H1 (cell line): ENCODE measurements at regions not wholly inside any gene's neighbourhood (a gene's known extent, or its start where the extent isn't known, plus 50 kb on each side); places are given as distances from the start of the nearest gene placed in this dataset.

Experiments used
- EP300 ChIP-seq, 2 experiments: IDR thresholded peaks; 1 replicate in 1 of 2; 2 replicates in 1 of 2; pipeline ENCODE4 v1.6.1; 2011 to 2012; ENCODE audit warnings: low read depth in 2 of 2, low read length in 2 of 2, mild to moderate bottlenecking in 2 of 2, borderline replicate concordance in 1 of 2, inconsistent platforms in 1 of 2, moderate library complexity in 1 of 2
- SIN3A ChIP-seq, 2 experiments: IDR thresholded peaks in 1 of 2; conservative IDR thresholded peaks in 1 of 2; 2 replicates each; pipeline ENCODE4 v1.6.1; 2011 to 2012; ENCODE audit warnings: low read length in 2 of 2, improper control_type of control experiment in 1 of 2, low read depth in 1 of 2, mild to moderate bottlenecking in 1 of 2
- TF ChIP-seq, protein P1 (sequence below): IDR thresholded peaks from 2 replicates; pipeline ENCODE4 v1.6.1; 2011; ENCODE audit warnings: low read depth, mild to moderate bottlenecking, low read length; ENCODE audit not compliant: insufficient read depth
- TF ChIP-seq, protein P2 (sequence below), 3 experiments: IDR thresholded peaks; 1 replicate in 2 of 3; 2 replicates in 1 of 3; pipeline versions ENCODE4 v1.5.1 to v1.6.1; 2011; ENCODE audit warnings: low read length in 3 of 3, mild to moderate bottlenecking in 3 of 3, inconsistent platforms in 2 of 3, low read depth in 1 of 3, moderate library complexity in 1 of 3; ENCODE audit not compliant: insufficient read depth in 1 of 3; ENCODE audit errors: control extremely low read depth in 1 of 3

DNA sequence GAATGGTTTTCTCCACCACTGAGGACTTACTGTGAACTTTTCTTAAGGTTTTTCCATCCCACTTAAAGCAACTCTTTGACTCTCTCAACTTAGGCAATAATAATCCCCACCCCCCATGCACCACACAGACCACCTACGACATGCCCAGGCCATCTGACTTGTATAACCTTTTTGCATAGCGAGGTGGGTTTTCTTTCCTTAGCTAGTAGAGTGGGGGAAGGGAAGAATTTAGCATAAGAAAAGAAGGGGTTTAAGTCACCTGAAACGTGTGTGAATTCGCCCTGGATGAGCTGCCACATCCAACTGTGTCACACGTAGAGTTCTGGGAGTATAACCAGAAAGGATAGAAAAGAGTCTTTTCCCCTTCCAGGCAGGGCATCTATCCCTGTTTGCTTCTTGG is 262.7 kb downstream of the YTHDC2 start:
- TF ChIP-seq EP300 (IDR thresholded peaks at IDR 0.05; ENCODE audit: borderline replicate concordance in 1 of 2, low read depth in 2 of 2, low read length in 2 of 2), result no peak
- TF ChIP-seq SIN3A (conservative IDR thresholded peaks at IDR 0.05 in 1 of 2, IDR thresholded peaks at IDR 0.05 in 1 of 2; ENCODE audit: low read depth in 1 of 2, low read length in 2 of 2), result no peak
- TF ChIP-seq, protein P1, sequence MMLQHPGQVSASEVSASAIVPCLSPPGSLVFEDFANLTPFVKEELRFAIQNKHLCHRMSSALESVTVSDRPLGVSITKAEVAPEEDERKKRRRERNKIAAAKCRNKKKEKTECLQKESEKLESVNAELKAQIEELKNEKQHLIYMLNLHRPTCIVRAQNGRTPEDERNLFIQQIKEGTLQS, result no peak
- TF ChIP-seq, protein P2, sequence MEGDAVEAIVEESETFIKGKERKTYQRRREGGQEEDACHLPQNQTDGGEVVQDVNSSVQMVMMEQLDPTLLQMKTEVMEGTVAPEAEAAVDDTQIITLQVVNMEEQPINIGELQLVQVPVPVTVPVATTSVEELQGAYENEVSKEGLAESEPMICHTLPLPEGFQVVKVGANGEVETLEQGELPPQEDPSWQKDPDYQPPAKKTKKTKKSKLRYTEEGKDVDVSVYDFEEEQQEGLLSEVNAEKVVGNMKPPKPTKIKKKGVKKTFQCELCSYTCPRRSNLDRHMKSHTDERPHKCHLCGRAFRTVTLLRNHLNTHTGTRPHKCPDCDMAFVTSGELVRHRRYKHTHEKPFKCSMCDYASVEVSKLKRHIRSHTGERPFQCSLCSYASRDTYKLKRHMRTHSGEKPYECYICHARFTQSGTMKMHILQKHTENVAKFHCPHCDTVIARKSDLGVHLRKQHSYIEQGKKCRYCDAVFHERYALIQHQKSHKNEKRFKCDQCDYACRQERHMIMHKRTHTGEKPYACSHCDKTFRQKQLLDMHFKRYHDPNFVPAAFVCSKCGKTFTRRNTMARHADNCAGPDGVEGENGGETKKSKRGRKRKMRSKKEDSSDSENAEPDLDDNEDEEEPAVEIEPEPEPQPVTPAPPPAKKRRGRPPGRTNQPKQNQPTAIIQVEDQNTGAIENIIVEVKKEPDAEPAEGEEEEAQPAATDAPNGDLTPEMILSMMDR (IDR thresholded peaks at IDR 0.05; ENCODE audit: control extremely low read depth in 1 of 3, insufficient read depth in 1 of 3, low read depth in 1 of 3, low read length in 3 of 3), result no peak
